ENCODE measurements at regions not wholly inside any gene's neighbourhood (a gene's known extent, or its start where the extent isn't known, plus 50 kb on each side); places are given as distances from the start of the nearest gene placed in this dataset.

DNA sequence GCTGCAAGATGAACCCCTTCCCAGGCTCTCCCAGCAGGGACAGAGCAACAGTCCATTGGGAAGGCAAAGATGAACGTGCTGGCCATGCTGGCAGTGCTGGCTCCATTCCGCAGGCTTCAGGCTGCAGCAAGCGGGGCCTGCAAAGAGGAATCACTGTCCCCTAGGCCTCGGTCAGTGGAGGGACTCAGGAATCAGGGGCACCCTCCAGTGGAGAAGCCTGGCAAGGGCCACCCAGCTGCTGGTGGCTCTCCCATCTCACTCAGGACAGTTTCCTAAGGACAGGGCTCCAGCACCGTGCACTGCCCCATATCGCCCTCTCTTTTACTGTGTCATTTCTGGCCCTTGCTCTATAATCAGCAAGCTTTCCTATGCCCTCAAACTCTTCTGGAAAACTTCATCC is 498.6 kb downstream of the EFNB2 start:
- DNase-seq (ENCODE audit: low read depth), result no peak

DNA sequence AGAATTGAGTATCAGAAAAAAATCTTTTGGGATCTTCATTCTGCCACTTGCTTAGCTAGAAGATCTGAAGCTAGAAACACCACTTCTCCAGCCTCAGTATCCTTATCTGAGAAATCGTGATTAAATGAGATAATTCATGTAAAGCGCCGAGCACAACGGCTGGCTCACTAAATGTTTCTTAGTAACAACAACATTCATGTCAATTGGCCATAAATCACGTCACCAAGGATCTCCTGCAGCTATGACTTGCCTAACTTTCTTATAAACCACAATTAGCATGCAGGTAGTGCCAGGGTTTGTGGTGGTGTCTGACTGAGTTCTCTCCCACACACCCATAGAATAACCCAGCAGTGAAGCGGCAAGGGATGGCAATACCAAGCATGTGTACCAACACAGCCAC is 501.3 kb downstream of the EFNB2 start:
- DNase-seq (ENCODE audit: low read depth), result no peak

DNA sequence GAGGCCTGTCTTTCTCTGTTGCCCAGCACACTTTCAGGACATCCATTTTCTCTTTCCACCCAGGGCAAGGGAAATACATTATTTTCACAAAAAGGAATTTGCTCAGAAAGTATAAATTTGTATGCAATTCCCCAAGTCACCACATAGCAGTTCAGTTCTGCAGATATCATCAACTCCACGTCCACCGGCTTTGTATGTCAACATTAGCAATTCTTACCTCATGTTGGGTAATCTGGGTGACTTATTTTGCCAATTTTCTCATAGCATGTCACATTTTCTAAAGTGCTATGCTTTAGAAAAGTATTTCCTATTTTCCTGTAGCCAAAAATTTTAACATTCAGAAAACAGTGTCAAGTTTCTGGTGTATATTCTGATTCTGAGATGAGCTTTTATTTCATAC is 501.8 kb downstream of the EFNB2 start:
- DNase-seq (ENCODE audit: low read depth), result no peak

DNA sequence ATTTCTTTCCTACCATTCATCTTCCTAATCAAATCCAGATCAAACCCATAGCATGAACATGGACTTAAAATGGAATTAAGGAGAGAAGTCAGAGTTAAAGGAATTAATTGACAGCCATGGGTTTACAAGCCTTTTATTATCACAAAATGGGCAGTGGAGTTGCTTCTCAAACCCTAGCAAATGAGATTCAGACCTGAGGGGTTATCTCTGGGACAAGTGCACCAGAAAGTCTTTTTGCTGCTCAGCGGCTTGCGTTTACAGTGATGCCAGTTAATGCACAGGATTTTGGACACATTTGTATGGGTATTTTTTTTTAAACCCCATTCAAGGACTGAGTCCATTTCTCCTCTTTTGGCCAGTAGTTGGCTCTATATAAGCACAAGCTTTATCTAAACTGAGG is 503.0 kb downstream of the EFNB2 start:
- DNase-seq (ENCODE audit: low read depth), result no peak

DNA sequence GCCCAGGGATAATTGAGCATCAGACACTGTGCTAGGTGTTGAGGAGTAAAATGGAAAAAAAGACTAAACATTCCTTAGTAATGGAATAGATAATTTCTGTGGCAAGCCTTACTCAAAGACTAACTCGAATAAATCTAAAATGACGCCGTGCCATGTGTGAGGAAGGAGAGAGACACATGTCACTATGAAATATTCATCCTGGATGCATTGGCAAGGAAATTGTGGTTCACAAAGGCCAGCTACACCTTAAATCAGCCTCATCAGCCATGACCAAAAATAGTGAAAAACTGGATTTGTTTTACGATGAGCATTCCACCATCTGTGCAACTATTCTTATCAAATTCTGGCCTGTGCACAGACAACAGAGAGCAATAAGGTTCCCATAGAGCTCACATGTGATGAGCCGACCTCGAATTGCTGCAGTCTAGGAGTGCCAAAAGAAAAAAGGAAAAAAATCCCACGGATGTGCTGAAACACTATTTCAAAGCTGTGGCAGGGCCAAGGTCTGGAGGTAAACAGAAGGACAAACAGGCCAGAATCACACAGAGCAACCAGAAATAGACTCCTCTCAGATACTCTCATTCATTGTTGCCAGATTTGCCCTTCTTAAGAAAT is 505.7 kb downstream of the EFNB2 start:
- DNase-seq (ENCODE audit: low read depth), result no peak

DNA sequence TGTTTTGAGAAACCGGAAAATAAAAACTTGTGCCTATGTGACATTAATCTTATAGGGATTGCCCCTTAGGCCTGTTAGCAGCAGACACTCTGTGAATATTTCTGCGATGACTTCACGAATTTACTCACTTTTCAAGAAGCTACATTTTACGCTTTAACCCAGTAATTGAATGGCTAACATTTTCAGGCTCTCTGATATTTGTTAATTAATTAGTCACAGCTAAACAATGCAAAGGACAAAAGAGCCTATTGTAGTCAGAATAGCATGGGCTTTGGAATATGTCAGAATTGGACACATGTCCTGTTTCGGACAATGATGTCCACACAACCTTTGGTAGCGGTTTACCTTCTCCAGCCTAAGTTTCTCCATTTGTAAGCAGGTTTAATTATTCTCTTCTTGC is 506.6 kb downstream of the EFNB2 start:
- DNase-seq (ENCODE audit: low read depth), result no peak

DNA sequence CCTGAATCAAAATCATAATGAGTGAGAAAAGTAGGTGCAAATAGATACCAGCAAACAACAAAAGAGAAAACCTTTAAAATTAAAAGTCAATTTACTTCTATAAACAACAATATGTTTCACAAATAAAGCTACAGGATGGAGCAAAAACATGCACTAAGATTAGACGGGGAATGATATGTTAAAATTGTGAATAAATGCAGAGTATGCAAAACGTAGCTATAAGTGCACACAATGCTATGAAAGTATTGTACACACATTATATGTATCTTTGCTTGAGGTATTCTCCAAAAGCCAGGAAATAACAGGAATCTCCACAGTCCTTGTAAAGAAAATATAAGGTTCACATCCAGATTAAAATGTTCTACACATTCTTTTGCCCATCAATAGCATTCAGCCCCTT is 523.9 kb downstream of the EFNB2 start:
- DNase-seq (ENCODE audit: low read depth), result no peak

DNA sequence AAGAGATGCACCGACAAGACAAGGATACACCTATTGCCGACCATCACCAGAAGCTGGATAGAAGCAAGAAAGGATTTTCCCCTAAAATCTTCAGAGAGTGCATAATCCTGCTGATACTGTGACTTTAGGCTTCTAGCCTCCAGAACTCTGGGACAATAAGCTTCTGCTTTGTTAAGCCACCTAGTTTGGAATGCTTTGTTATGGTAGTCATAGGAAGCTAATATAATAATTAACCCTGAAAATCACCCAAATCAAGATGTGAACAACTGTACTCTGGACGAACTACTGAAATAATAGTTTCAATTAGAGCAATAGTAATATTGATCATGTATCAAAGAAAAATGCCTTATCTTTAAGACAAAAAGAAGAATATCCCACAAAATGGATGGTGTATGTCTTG is 524.6 kb downstream of the EFNB2 start:
- no peak for DNase-seq (ENCODE audit: low read depth)

DNA sequence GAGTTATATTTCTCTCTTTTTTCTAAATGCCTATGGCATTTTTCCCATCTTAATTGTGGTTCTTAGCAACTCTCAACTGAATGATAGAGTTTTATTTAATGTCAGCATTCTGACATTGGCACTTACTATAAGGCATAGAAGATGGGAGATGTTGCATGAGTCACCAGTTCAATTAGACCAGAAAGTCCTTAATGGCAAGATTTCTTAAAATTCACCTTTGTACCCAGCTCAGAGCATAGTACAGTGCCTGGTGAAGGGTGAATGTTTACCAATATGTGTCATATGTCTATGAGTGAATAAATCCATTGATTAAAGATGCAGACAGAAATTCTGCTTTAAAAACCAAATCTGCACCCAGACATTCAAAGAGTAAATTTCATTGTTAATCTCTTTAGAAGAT is 526.9 kb downstream of the EFNB2 start:
- DNase-seq (ENCODE audit: low read depth), result no peak

DNA sequence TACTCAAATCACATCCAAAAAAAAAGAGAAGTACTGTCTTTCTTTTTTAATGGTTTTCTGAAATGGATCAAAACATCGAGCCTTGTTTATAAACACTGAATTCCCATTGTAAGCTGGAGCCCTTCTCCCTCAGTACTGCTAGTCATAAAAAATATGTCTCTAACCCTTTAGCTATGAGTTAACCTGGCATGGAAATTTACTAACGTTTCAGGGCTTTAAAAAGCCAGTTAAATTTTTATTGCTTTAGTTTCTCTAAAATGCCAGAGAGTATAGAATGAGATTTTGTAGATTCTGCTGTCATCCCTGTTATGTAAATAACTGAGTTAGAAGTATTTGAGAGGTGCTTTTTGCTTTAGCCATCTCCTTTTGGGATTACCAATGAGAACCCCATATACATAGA is 528.3 kb downstream of the EFNB2 start:
- DNase-seq (ENCODE audit: low read depth), result no peak

DNA sequence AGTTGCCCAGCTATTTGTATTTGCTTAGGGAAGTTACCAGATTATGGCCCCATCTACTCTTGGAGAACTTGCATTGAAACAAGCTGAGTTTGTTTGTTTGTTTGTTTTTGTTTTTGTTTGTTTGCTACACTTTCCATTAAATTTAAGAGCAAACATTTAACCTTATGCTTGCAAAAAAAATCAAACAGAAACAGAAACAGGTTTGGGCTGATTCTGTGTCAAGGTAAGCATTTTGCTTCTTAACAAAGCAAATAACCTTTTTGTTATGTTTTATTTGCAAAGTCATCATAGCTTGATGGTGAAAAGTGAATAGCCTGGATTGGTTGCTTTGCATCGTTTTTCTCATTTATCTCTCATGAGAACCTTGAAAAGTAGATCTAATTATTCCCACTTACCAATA is 531.8 kb downstream of the EFNB2 start:
- no peak for DNase-seq (ENCODE audit: low read depth)

DNA sequence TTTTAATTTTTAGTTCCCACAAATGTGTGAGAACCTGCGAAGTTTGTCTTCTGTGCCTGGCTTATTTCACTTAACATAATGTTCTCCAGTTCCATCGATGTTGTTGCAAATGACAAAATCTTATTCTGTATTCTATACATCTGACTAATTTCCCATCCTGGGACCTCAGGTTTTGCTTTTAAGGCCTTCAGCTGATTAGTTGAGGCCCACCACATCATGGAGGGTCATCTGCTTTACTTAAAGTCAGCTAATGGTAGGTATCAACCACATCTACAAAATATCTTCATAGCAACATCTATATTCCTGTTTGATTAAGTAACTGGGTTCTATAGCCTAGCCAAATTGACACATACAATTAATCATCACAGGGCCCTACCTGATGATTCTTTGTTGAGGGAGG is 534.0 kb downstream of the EFNB2 start:
- no peak for DNase-seq (ENCODE audit: low read depth)

DNA sequence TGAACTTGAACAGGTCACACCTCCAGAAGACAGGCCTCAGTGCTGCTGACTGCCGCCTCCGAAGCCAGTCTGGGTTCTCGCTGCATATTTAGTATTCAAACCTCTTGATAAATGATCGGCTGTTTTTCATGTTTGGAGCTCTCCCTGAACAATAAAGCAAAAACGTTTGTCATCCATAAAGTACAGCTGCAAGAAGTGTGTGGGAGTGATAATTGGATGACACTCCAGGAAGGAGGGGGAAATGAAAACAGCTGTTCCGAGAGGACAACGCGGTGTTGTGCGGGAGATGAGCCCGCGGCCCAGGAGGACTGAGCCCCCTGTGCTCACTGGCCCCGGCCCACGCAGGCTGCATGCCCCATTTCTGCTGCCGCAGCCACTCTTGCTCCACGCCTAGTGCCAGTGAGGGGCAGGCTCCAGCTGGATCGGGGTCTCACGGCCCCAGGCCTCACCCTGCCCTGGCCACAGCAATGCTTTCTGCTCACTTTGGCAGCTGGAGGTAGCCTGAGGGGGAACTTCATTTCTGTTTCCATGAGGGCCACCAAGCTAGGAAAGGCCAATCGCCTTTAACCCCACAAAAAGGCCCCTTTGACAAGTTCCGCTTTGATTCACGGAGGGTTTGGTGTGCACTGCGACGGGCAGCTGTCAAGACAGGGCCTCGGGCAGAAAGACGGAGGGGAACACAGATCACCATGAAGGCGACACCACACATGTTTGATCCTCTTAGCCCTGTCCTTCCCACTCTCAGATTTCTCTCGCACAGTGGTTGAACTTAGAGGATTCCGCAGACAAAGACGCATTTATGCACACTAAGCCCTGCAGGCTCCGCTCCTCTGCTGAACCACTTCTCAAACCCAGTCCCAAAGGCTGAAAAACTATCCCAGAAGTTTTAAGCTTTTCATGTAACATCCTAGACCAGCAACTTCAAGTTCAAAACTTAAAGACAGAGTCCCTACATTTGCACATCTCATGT is 537.6 kb downstream of the EFNB2 start:
- DNase-seq (ENCODE audit: low read depth), result no peak

DNA sequence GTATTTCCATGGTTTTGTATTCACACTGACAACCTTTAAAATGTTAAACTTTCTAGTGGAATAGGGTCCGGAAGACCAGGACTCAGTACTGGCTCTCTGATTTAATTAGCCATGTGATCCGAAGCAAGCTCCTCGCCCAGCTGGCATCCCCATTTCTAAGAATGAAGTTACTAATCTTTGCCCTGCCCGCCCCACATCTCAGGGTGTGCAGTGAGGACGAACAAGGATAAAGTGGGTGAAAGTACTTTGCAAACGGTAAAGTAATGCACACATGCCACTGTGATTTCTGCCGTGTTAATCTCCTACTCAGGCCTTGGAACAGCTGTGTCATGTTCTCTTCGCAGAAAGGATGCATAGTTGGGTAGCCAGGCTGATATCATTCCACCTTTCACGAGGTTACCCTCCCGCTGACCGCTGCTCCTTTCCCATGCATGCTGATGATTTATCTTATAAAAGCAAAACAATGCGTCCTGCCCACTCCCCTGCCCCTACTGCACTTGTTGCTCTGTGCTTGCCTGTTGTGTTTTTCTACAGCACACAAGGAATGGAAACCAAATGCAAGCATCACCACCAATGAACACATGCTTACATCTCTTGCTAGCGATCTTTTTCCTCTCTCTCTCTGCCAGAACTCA is 539.0 kb downstream of the EFNB2 start:
- no peak for DNase-seq (ENCODE audit: low read depth)

DNA sequence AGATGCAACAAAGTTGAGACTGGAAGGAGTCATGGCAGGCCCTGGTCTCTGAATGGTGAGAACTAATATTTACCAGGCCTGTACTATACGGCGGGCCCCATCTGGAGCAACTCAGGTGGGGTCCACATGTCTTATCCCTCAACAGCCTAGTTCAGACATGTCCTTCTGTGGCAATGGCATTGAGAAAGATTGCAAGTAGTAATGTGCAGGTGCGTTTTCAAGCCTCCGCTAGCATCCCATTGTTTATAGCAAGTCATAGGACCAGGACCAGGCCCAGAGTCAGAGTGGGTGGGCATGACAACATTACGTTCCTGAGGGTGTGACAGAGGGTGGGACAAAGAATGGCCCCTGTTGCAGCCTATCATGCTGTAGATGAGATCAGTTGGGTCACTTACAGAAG is 541.1 kb downstream of the EFNB2 start:
- no peak for DNase-seq (ENCODE audit: low read depth)

DNA sequence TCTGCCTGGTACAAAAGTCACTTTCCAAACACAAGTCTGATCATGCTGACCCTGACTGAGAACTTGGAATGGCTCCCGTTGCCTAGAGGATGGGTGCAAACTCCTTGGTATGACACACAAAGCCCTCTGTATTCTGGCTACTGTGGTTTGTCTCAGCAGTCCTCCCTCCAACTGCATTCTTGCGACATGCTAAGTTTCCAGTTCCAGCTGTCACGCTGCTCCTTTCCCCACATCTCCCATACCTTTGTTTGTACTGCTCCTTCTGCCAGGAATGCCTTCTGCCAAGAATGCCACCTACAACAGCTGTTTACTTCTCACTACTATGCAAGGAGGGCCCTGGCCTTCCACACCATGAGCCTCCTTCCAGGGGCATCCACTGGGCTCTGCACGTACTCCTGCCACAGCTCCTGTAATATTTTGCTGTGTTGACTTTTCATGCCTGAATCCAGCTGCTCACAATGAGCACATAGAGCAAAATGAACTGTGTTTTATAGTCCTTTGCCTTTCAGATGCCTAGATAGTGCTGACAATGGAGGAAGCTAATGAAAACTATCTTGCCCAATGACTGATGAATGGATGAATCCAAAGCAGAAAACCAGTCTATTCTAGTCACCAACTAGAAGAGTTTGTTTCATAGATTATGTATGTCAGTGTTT is 543.7 kb downstream of the EFNB2 start:
- DNase-seq (ENCODE audit: low read depth), result no peak

DNA sequence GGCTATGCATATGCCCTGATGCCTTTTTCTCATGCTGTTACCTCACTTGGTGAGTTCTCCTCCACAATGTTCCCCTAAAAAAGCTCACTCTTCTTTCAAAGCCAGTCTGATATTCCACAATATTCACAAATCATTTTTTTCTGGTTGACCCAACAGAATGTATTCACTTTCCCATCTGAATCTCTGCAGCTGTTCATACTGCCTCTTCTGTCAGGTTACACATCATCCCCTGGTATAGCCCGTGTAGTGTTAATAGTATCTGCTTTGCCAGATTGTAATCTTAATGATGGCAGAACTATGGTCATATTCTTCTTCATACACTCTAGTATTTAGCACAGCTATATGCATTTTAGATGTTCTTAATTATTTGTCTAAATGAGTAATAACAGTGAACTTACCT is 544.3 kb downstream of the EFNB2 start:
- DNase-seq (ENCODE audit: low read depth), result no peak

DNA sequence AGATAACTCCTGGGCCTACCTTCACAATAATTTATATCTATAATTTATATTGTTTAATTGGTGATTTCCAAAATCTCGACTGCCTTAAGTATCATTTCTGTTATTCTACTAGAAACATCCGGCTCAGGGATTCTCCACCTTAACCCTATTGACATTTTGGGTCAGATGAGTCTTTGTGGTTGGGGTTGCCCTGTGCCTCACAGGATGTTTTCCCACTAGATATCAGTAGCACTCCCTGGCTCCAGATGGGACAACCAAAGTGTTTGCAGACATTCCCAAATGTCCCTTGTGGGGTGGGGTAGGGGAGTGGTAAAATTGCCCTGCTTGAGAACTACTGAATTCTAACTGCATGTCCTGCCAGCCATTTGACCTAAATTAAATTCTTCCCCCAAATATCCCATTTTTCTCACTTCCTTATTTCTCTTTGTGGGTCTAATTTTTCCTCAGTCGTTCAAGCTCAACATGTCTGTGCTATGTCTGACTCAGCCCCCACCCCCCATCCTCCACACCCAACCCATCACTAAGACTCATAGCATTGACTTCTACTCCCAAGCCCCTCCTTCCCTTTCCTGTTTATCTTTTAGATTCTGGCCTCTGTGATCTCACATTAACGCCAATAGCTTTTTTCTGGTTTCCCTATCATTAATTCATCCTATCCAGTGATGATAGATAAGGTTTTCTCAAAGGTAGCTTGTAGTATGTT is 545.1 kb downstream of the EFNB2 start:
- DNase-seq (ENCODE audit: low read depth), result no peak

DNA sequence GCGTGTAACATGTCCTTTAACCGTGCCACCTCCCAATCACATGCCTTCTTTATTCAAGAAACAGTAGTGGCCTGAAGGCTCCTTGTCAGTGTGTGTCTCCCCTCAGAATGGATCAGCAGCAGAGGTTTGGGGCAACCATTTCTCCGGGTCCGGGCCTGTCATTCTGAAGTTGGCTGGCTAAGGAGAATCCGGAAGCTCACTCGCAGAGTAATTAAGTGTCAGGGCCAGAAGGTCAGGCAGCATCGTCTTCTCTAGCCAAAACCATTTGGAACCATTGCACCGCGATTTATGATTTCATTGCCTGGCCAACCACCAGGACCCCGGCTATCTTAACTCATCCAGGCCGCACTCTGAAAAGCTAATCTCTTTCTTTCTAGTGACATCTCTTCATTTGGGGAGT is 550.8 kb downstream of the EFNB2 start:
- DNase-seq (ENCODE audit: low read depth), result no peak

DNA sequence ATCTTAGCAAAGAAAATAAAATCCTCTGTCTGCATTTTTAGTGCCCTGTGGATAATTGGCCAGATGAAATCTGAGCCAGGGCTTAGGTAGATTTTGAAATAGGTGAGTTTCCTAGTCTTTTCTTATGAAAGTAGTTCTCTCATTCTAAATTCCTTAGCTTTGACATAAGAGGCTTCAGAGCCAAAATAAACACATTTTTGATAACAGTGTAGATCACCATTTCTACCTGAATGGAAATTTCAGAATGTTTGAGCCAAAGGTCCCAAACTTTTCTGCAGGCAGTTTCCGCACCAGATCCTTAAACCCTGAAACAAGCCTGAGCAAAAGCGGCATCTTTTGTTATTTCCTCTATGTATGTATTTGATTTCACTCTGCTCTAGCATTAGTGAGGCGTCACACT is 551.2 kb downstream of the EFNB2 start:
- no peak for DNase-seq (ENCODE audit: low read depth)

DNA sequence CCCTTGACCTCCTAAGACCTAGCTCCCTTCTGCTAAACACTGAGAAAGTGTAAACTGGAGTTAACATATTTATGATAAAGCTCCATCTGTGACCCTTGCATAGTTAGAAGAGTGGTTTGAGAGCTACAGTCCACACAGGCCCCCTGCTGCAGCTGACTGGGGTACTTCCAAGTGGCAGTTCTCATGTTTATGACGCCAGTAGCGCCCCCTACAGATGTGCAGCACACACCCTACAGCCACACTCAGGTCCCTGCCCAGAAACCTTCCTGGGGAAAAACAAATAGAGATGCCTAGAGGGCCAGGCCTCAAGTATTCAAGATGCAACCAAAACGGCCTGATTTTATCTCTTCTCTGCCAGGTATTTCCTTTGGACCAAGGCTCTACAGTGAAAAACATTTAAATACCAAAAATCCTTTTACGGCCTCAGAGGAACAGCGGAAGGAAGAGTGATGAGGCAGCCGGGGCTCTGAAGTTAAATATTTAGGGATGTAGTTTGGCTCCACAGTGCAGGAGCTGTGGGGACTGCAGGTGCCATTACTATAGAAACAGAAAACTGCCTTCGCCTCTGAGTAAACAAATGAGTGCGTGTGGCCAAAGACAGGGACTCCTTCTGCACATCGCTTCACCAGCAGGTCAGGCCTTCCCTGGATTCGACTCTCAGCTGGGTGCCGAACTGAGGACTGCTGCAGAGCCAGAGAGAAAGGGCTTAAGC is 553.1 kb downstream of the EFNB2 start:
- no peak for DNase-seq (ENCODE audit: low read depth)

Data from stimulated activated CD4-positive, alpha-beta T cell treated with anti-CD3 and anti-CD28 coated beads, Interleukin-2, amount 100 ng/mL, for 4 hours (primary cell).